GM12875 (cell line): ENCODE measurements at regions not wholly inside any gene's neighbourhood (a gene's known extent, or its start where the extent isn't known, plus 50 kb on each side); places are given as distances from the start of the nearest gene placed in this dataset.

Source experiments
- H3K4me3 ChIP-seq: one replicate; pipeline ENCODE4 v1.5.1; 2011; ENCODE audit warnings: low read depth, low read length, control low read depth
- TF ChIP-seq, protein P1 (sequence below): IDR thresholded peaks from 2 replicates; pipeline ENCODE4 v1.5.1; 2011; ENCODE audit warnings: low read depth, mild to moderate bottlenecking, control low read depth, inconsistent platforms, low read length, moderate library complexity, borderline replicate concordance; ENCODE audit not compliant: insufficient read depth

DNA sequence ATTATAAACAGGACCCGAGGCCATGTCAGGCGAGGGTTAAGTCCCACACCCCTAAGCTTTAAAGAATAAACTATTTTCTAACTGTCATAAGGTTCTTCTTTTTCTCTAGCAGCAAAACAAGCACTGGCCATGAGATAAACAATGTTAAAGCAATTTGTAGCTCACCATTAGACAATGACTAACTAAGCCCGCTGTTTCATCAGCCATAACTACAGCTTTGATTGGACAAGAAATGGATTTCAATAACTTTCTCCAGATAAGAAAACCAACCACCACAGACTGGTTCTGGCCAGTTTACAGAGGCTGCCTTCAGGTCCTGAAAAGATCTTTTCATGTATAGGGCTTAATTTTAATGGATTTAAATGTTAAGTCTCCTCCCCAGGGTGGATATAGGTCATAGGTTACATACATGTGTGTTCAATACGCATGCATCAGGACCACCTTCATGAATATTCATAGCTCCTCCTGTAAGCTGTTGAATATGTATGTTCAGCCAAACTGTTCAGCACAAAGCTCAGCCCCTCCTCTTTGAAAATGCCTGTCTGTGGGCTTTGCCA is 108.7 kb upstream of the RAB6C start:
- H3K4me3 ChIP-seq: no peak overlapping the region
- TF ChIP-seq, protein P1, sequence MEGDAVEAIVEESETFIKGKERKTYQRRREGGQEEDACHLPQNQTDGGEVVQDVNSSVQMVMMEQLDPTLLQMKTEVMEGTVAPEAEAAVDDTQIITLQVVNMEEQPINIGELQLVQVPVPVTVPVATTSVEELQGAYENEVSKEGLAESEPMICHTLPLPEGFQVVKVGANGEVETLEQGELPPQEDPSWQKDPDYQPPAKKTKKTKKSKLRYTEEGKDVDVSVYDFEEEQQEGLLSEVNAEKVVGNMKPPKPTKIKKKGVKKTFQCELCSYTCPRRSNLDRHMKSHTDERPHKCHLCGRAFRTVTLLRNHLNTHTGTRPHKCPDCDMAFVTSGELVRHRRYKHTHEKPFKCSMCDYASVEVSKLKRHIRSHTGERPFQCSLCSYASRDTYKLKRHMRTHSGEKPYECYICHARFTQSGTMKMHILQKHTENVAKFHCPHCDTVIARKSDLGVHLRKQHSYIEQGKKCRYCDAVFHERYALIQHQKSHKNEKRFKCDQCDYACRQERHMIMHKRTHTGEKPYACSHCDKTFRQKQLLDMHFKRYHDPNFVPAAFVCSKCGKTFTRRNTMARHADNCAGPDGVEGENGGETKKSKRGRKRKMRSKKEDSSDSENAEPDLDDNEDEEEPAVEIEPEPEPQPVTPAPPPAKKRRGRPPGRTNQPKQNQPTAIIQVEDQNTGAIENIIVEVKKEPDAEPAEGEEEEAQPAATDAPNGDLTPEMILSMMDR: no peak

DNA sequence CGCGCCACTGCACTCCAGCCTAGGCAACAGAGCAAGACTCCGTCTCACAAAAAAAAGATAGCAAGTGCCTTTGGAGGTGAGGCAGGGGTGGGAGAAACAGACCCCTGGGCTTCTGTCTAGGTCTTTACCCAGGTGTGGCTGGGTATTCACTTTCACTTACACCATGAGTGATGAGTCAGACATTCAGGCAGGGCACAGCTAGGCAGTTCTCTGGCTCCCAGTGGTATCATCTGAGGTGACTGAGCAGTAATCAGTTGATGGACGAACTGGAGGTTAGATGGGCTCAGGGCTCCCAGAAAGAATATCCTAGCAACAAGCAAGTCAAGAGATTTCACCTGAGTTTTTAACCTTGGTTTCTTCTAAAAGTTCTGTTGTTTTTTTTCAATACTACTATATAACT is 107.0 kb upstream of the RAB6C start:
- TF ChIP-seq, protein P1: no peak

GRCh38 chr2:129876541-129876940 is 102.9 kb upstream of the RAB6C start:
- no peak overlapping the region for H3K4me3 ChIP-seq
- TF ChIP-seq, protein P1: no peak

More for the DNA sequence above, 107.0 kb upstream of the RAB6C start:
- H3K4me3 ChIP-seq: no peak overlapping the region

DNA sequence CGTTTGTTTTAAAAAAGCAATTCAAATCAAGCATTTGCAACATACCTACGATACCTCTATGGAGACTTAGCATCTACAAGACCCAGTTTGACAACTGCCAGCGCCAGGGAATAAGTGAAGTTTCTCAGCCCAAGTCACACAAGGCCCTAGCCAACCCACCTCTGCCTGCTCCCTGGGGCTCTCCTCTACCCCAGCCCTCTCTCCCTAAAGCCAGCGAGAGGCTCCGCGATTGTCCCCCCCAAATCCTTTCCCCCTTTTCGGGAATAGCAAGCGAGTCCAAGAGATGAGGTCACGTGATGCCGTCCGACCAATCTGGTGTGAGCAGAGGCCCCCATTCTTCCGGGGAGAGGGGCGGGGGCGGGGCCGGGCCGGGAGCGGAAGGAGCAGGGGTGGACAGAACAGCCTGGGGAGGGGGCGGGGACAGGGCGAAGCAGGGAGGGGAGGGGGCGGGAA is 102.2 kb upstream of the RAB6C start:
- peak overlapping the region; percentile 52 for H3K4me3 ChIP-seq
- TF ChIP-seq, protein P1: no peak

DNA sequence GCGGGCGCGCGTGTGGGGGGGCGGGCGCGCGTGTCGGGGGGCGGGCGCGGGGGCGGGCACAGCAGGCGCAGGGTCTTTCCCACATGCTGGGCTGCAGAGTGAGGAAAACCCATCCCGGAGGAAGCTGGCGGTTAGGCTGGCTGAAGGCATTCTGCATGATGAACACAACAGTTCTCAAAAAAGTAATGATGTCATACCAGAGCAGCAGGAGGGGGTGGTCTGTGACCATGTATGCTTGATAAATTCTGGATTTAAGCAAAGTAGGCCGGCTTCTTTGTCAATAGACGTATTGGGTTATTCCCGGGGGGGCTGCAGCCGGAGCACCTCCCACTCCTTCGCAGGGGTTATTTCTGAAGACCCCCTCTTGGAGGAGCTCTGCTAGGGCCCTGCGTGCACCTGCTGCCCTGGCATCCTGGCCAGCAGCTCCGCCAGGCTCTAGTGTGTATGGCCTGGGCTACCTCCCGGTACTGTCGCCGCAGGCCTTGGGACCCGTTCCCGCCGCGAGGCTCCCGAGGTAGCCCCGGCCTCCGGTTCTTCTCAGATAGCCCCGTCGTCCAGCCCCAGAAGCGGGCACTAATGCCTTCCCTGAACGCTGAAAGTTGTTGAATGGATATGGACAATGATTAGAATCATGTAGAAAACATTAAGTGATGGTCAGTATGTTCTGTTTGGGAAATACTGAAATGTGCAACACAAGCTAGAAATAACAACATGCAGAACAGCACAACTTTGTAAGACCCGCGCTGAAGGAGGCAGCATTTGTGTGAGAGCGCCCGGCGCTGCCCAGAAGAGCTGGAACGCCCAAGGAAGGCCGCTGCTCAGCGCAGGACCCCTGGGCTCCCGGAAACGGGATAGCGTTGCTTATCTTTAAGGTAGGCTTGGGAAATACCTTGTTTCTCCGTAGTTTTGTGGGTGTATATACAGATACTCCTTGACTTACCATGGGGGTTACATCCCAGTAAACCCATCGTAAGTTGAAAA is 101.4 kb upstream of the RAB6C start:
- TF ChIP-seq, protein P1: no peak
- no peak overlapping the region for H3K4me3 ChIP-seq

DNA sequence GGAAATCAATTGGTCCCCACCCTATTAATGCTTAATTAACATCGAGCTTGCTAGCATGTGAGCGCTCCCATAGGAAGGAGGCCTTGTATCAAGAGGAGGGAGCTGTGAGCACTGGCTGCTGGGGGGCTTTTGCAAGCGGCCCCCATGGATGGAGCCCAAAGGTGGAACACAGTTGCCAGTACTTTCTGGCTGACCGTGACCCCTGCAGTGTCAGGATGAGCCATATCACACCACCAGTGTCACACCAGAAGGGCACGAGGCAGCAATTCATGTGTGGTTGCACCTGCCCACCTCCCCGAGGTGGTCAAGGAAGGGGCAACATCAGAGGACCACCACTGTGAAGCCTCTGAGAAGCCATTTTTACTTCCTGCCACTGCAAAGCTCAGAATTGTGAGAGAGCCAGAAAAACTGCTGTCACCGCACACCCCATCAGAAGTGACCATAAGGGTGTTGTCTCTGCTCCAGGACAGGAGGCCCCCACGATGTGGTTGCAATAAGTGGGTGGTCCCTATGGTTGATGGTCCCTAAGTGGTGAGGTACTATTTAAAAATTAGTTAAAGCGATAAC is 99.8 kb upstream of the RAB6C start:
- TF ChIP-seq, protein P1: no peak
- H3K4me3 ChIP-seq: no peak overlapping the region
